ENCODE measurements at regions not wholly inside any gene's neighbourhood (a gene's known extent, or its start where the extent isn't known, plus 50 kb on each side); places are given as distances from the start of the nearest gene placed in this dataset.

GRCh38 chr12:5204831-5205230 is 161.2 kb downstream of the KCNA5 start:
- no peak for TF ChIP-seq CTCF (IDR thresholded peaks at IDR 0.05)
- no peak for TF ChIP-seq POLR2A (IDR thresholded peaks at IDR 0.05)

All from lower leg skin (tissue), 3 donors.